ENCODE measurements at regions not wholly inside any gene's neighbourhood (a gene's known extent, or its start where the extent isn't known, plus 50 kb on each side); places are given as distances from the start of the nearest gene placed in this dataset.

DNA sequence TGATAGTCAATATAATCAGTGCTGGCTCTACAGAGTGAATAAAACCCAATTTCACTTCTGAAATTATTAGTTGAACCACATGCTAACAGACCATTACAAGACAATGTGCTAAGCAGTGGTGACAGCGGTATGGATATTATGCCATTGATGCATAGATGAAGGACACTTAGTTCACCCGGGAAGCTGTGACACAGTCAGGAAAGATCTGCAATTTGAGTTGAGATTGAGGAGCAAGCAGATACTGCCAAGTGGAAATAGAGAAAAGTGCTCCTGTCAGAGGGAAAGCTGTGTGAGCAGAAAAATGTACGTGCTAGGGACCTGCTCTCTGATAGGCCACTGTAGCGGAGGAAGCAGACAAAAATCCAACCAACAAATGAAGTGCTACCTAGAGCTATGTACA is 529.5 kb upstream of the CDH2 start:
- H3K27ac ChIP-seq: no peak overlapping the region
- TF ChIP-seq, protein P1, sequence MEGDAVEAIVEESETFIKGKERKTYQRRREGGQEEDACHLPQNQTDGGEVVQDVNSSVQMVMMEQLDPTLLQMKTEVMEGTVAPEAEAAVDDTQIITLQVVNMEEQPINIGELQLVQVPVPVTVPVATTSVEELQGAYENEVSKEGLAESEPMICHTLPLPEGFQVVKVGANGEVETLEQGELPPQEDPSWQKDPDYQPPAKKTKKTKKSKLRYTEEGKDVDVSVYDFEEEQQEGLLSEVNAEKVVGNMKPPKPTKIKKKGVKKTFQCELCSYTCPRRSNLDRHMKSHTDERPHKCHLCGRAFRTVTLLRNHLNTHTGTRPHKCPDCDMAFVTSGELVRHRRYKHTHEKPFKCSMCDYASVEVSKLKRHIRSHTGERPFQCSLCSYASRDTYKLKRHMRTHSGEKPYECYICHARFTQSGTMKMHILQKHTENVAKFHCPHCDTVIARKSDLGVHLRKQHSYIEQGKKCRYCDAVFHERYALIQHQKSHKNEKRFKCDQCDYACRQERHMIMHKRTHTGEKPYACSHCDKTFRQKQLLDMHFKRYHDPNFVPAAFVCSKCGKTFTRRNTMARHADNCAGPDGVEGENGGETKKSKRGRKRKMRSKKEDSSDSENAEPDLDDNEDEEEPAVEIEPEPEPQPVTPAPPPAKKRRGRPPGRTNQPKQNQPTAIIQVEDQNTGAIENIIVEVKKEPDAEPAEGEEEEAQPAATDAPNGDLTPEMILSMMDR (conservative IDR thresholded peaks at IDR 0.05): no peak
- no peak for TF ChIP-seq ZFX (IDR thresholded peaks at IDR 0.05)

DNA sequence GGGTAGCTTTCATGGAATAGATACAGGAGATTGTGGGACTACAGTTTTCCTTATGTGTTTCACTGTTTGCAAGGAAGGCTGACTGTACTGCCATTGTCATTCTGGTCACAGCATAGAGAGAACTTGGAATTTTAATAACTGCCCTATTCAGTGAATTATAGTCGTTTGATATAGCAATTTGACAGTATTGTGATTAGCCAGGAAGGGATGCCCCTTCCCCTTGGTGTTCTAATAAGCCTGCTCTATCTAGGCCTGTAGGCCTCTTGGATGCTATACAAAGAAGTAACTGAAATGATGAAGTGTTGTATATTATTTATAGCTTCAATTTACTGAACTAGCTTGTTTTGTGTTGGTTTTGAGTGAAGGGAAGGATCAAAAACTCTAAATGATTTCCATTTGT is 528.6 kb upstream of the CDH2 start:
- H3K27ac ChIP-seq: no peak overlapping the region
- no peak for TF ChIP-seq ZFX (IDR thresholded peaks at IDR 0.05)
- TF ChIP-seq, protein P1 (conservative IDR thresholded peaks at IDR 0.05): no peak

DNA sequence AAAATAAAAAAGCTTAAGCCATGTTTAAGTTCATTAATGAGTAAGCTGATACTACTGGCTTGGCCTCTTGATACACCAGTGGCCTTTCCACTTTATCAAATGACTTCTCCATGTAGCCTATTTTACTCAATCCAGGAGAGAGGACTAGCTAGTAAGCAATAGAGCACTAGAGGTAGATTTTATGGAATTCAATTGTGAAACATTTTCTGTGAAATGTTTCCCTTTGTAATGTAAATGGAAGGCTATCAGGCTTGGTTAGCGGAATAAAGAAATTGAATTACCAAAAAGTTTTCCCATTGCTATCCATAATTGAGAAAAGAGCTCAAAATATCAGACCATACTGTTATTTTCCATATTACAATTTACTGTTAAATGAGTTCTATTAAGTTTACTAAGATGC is 515.4 kb upstream of the CDH2 start:
- H3K27ac ChIP-seq: no peak overlapping the region
- TF ChIP-seq, protein P1 (conservative IDR thresholded peaks at IDR 0.05): no peak
- no peak for TF ChIP-seq ZFX (IDR thresholded peaks at IDR 0.05)

DNA sequence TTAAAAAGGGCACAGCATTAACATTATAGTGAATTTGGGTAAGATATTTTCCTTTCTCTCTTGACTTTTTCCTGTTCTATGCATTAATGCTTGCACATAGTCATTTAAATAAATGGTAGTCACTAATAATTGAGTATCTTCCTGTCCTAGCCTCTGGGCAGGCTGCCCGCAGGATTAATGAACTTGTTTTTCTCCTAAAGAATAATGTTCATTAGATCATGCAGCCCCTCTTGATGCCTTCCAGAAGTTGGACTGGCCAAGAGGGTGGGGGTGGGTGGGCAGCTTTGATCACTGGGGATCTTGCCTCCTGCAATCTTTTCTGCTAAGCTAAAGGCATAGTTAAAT is 514.5 kb upstream of the CDH2 start:
- no peak for TF ChIP-seq ZFX (IDR thresholded peaks at IDR 0.05)
- TF ChIP-seq, protein P1 (conservative IDR thresholded peaks at IDR 0.05): no peak
- no peak overlapping the region for H3K27ac ChIP-seq

DNA sequence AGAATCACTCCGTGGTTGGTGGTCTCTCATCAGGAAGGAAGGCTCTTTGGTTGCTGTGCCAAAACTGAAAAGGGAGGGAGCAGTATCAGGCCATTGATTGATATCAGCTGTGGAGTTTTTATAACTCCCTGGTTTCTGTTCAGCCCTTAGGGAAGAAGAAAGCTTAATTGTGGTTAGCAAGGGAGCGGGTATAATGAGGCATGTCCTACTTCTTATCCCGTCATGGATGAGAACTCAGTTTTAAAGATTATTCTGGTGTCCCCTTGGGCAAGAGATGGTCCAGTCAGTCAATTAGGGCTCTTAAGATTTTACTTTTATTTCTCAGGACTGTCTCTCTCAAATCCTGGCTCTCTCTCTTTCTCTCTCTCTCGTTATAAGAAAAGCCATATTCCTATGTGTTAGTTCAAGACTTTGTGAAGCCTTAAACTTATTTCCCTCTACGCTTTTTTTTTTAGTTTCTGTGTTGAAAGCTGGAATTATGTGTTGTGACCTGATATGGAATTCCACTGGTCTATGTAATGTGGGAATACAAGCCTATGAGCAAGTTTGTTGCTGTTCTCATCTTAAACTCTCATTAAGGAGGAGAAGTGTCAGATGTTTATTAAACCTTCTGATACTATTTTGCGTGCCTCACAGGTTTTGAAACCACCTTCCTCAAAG is 514.0 kb upstream of the CDH2 start:
- no peak overlapping the region for H3K27ac ChIP-seq
- no peak for TF ChIP-seq ZFX (IDR thresholded peaks at IDR 0.05)
- TF ChIP-seq, protein P1 (conservative IDR thresholded peaks at IDR 0.05): no peak

DNA sequence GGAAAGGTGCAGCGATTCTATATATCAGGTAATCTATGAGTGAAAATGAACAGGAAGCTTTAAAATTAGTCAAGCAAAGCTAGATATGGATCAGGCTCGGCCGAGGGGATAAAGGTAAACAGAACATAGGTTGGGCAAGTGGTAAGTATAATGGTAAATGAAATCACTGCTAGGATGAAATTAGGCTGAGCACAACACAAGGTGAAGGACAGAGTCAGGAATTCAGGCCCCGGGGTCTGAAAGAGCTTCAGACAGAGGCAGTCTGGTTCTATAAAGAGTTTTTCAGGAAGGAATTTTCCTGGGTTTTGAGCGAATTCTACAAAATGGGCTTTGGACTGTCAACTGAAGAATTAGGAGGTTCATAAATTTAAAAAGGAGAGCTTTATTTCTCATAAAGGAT is 513.2 kb upstream of the CDH2 start:
- no peak for TF ChIP-seq ZFX (IDR thresholded peaks at IDR 0.05)
- TF ChIP-seq, protein P1 (conservative IDR thresholded peaks at IDR 0.05): no peak
- H3K27ac ChIP-seq: no peak overlapping the region

DNA sequence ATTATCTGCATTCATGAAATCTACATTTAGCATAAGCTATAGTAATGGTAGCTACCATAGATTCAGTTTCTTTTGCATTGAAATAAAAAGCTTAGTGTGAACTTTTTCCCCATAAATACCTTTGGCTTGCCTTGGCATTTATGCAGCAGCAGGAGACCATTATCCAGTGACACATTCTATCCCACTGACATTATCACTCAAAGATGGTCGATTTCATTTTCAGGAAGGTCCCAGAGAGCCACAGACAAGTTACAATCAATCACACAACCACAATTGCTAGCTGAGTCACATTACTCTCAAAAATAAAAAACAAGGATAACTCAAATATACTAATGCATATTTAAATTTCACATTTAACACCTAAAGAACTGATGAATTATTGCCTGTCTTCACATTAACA is 512.7 kb upstream of the CDH2 start:
- H3K27ac ChIP-seq: no peak overlapping the region
- no peak for TF ChIP-seq ZFX (IDR thresholded peaks at IDR 0.05)
- TF ChIP-seq, protein P1 (conservative IDR thresholded peaks at IDR 0.05): no peak
